Stimulated activated CD8-positive, alpha-beta memory T cell treated with anti-CD3 and anti-CD28 coated beads, Interleukin-4, amount 100 ng/mL, for 48 hours (primary cell): ENCODE measurements at regions not wholly inside any gene's neighbourhood (a gene's known extent, or its start where the extent isn't known, plus 50 kb on each side); places are given as distances from the start of the nearest gene placed in this dataset.
"Not testable (repeated sequence)": the region's sequence is repeated elsewhere in the genome, so short reads cannot be mapped to it uniquely, and the experiment has no call there.

Source experiments
- DNase-seq: peaks from one replicate; pipeline ENCODE4 v3.0.0-alpha.2; 2020

DNA sequence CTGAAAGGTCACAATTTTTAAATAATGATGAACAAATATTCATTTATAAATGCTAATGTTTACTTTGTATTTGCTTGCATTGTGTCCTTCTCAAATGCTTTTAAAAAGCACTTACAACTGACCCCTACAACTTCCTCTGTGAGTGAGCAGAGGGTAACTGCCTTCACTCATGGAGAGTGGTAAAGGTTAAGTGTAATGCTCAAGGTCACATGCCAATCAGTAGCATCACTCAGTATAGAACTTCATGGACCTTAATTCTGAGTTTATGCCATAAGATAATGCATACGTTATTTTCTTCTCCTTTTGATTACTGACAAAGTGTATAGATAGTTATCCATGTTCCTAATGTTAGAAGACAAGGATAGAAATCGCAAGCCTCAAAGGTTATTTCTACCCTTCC lies 91.8 kb upstream of the SERTAD2 start:
- no peak for DNase-seq

DNA sequence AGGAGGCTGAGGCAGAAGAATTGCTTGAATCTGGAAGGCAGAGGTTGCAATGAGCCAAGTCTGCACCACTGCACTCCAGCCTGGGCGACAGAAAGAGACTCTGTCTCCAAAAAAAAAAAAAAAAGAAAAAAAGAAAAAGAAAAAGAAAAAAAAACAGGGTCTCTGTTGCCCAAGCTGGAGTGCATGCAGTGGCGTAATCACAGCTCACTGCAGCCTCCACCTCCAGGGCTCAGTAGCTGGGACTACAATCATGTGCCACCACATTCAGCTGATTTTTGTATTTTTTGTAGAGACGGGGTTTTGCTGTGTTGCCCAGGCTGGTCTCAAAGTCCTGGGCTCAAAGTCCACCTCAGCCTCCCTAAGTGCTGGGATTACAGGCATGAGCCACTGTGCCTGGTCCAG lies 94.0 kb upstream of the SERTAD2 start:
- not testable (repeated sequence) for DNase-seq

DNA sequence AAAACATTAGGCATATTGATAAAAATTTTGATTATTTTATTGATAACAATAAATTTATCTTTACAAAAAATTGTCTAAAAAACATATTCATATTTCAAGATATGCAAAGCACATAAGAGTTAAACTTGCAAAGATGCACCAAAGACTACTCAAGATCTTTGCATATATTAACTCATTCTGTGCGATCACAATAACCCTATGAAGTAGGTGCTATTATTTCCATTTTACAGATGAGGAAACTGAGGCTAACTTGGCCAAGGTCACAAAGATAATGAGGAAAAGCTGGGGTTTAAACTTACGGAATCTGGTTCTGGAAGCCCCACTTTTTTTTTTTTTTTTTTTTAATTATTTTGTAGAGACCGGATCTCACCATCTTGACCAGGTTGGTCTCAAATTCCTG lies 94.4 kb upstream of the SERTAD2 start:
- no peak for DNase-seq

- DNase-seq = peak; percentile 34
Observed at GRCh38 chr2:64748561-64748960, 94.8 kb upstream of the SERTAD2 start.

GRCh38 chr2:64749446-64749845 lies 95.7 kb upstream of the SERTAD2 start:
- no peak for DNase-seq

DNA sequence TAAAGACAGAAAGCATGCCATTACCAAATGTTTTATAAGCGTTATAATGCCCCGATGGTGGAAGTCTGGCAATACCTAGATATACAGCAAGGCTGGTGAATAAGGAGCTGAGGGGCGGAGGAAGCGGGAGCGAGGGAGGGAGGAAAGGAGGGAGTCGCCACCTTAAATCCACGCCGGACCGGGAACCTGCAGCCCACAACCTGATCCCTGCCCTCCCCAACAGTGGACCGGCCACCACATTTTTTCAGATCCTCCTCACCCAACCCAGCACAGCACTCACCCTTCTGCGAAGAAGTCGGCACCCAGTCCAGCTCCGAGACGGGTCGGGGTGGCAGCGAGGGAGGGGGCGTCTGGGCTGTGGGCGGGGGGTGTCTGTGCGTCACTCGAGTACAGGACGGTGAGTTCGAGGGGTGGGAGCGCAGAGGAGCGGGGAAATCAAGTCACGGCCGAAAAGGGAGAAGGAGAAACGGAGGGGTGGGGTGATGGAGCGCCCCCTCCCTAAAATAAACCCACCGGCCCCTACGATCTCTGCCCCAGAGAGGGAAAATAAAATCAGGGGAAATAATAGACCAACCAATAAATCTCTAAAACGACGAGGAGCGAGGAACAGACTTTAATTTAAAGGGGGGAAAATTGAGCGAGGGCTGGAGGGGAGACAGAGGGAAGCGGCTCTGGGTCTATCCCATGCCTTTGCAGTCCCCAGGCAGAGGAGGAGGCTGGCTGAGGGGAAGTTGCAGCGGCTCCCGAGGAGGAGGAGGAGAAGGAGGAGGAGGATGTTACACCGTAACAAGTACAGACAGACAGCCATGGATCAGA lies 96.5 kb upstream of the SERTAD2 start:
- peak; percentile 60 for DNase-seq

DNA sequence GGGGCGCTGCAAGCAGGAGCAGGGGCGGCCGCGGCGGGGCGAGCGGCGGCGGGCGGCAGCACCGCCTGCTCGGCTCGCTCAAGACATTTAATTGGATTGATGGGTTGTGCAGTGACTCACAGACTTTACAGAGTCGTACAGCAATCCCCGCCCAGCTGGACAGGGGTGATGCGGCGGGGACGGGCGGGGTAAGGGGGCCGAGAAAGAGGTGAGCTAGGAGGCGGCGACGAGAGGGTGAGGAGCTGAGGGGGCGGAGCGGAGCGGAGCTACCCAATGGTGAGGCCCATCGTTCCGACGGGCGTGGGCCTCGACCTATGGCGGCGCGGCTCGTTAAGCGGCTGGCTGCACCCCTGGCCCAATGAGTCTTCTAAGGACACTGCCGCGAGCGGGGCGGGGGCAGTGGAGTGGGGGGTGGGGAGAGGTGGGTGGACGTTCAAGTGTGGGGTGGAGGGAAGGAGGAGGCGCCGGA lies 97.1 kb upstream of the SERTAD2 start:
- peak; percentile 97 for DNase-seq

GRCh38 chr2:64751286-64752260 lies 97.9 kb upstream of the SERTAD2 start:
- DNase-seq = no peak

DNA sequence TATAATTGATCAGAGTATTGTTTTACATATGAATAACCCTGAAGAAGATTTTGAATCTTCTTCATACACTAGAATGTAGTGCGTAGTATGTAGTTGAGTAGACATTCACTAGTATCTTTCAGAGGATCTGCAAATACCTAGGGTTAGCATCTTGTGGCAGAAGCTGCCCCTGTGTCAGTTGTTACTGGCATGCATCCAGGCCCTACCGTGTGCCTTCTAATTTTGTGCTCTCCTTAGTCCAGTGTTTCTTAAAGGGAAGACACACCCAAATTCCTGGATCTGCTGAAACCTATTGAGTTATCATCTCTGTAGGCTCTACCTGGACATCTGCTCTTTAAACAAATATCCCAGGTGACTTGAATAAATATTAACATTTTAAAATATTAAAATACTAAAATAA lies 99.7 kb upstream of the SERTAD2 start:
- no peak for DNase-seq

DNA sequence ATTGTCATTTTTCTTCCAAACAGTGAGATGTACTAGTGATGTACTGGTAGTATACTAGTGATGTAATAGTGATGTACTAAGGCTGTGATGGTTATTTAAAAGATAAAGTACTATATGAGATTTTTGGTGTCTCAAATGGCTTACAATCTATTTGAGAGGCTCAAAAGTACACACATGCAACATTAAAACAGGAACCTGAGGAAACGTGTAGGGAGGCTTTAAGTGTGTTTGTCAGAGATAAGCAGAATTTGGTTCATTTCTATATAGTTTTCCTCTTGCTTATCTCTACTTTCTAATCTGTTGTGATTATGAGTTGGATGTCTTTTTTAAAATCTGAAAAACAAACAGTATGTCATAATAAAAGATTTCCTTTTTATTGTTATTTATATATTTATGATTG lies 100.9 kb upstream of the SERTAD2 start:
- DNase-seq = no peak

- no peak for DNase-seq
Observed at GRCh38 chr2:64757126-64757525, 103.4 kb upstream of the SERTAD2 start.

- DNase-seq = no peak
Observed at GRCh38 chr2:64760128-64760527, 106.4 kb upstream of the SERTAD2 start.

GRCh38 chr2:64762301-64762997 lies 108.7 kb upstream of the SERTAD2 start:
- DNase-seq = no peak

GRCh38 chr2:64763126-64763525 lies 109.4 kb upstream of the SERTAD2 start:
- no peak for DNase-seq

DNA sequence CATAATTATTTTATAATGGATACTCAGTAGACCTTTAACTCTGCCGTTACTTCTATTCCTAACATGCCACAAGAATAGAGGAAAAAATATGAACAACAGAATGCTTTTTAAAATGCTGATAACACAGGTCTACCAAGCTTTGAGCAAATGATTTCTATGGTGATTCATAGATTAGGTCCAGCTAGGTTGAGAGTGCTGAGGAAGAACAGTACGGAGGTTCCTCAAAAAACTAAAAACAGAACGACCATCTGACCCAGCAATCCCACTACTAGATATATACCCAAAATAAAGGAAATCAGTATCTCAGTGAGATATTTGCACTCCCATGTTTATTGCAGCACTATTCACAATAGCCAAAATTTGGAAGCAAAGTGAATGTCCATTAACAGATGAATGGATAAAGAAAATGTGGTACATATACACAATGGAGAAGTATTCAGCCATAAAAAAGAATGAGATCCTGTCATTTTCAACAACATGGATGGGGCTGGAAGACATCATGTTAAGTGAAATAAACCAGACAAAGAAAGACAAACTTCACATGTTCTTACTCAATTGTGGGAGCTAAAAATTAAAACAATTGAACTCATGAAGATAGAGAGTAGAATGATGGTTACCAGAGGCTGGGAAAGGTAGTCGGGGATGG lies 111.6 kb upstream of the SERTAD2 start:
- no peak for DNase-seq

DNA sequence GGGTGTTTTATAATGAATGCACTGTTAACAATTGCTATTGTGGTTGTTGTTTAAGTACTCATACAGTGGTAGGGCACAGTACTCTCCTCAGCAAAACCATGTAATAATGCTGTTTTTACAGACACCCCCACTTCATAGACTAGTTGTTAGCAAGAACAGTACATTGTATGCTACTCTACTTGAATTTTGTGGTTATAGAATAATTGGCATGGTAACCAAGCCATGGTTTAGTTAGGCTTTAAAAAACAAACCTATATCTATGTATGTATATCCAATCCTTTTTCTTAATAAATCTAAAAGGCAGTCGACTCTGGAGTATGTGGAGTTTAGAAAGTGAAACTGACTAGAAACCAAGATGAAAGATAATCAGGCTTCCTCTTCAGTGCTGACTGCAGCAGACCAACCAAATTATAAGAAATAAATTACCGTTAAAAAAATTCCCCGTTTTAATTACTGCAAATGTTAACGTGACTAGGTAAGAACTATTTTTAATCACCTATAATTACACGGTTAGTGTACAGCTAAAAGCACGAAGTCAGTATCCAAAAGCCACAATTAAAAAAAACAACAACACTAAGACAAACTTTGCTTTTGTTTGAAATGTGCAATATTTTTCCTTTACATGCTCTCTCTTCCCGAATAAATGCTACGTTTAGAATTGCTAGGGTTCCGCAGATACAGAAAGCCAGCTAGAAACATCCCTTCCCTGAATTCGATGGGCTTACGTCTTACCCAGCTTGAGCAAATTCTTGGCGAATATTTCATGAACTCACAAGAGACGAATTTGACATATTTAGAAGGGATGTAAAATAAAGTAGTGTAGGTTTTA lies 113.3 kb upstream of the SERTAD2 start:
- no peak for DNase-seq

- peak; percentile 80 for DNase-seq
Observed at GRCh38 chr2:64767670-64768468, 114.2 kb upstream of the SERTAD2 start.

GRCh38 chr2:64768491-64769005 lies 114.8 kb upstream of the SERTAD2 start:
- DNase-seq = no peak

- DNase-seq = no peak
Observed at GRCh38 chr2:64769392-64770044, 115.8 kb upstream of the SERTAD2 start.
